OCI-LY3 (cell line): ENCODE measurements at regions not wholly inside any gene's neighbourhood (a gene's known extent, or its start where the extent isn't known, plus 50 kb on each side); places are given as distances from the start of the nearest gene placed in this dataset.

Source experiments
- H2AFZ ChIP-seq: fragments of 200-600, 300-600 bp; shearing (Covaris generic); 2 replicates; pipeline ENCODE4 v1.6.0; 2014; ENCODE audit warnings: antibody characterized with exemption, low read depth, low read length
- H3K27ac ChIP-seq: fragments of 200-600, 300-600 bp; sonication (generic); 2 replicates; pipeline ENCODE4 v1.5.1; 2014; ENCODE audit warnings: mild to moderate bottlenecking, low read length, moderate library complexity, mixed read lengths
- H3K27me3 ChIP-seq: fragments of 200-600, 300-600 bp; sonication (generic); 2 replicates; pipeline ENCODE4 v1.6.1; 2014; ENCODE audit warnings: low read depth, low read length, mixed read lengths
- H3K36me3 ChIP-seq: fragments of 200-600, 300-600 bp; sonication (generic); replicated peaks from 2 replicates; pipeline ENCODE3; 2014; ENCODE audit warnings: low read depth, low read length, mixed read lengths
- H3K4me1 ChIP-seq: fragments of 300-600, 200-600 bp; sonication (generic); 2 replicates; pipeline ENCODE4 v1.6.1; 2014; ENCODE audit warnings: low read length, mixed read lengths
- H3K4me2 ChIP-seq: fragments of 200-600, 300-600 bp; sonication (generic); 2 replicates; pipeline ENCODE4 v1.6.1; 2014; ENCODE audit warnings: low read length, mixed read lengths
- H3K4me3 ChIP-seq: fragments of 300-600, 200-600 bp; sonication (generic); 2 replicates; pipeline ENCODE4 v1.5.1; 2014; ENCODE audit warnings: antibody characterized with exemption, mild to moderate bottlenecking, low read length, moderate library complexity
- H3K79me2 ChIP-seq: fragments of 300-600, 200-600 bp; shearing (Covaris generic); 2 replicates; pipeline ENCODE4 v1.6.1; 2014; ENCODE audit warnings: mild to moderate bottlenecking, low read length, mixed read lengths
- H3K9ac ChIP-seq: fragments of 300-600, 200-600 bp; shearing (Covaris generic); 2 replicates; pipeline ENCODE4 v1.6.0; 2014; ENCODE audit warnings: mild to moderate bottlenecking, low read length, moderate library complexity
- H3K9me3 ChIP-seq: fragments of 200-600, 300-600 bp; shearing (Covaris generic); 2 replicates; pipeline ENCODE4 v1.6.1; 2014; ENCODE audit warnings: low read length, mixed read lengths; ENCODE audit not compliant: insufficient read depth
- H4K20me1 ChIP-seq: fragments of 200-600, 300-600 bp; sonication (generic); 2 replicates; pipeline ENCODE4 v1.6.1; 2016; ENCODE audit warnings: low read length, mixed read lengths; ENCODE audit not compliant: insufficient read depth
- EZH2phosphoT487 ChIP-seq: fragments of 200-600 bp; shearing (Covaris generic); IDR thresholded peaks from 2 replicates; pipeline ENCODE4 v1.6.1; 2018; ENCODE audit warnings: antibody characterized with exemption, mixed run types, low read depth
- TF ChIP-seq, protein P1 (sequence below): fragments of 200-600, 300-600 bp; sonication (generic); IDR thresholded peaks from 2 replicates; pipeline ENCODE4 v1.5.1; 2014; ENCODE audit warnings: antibody characterized with exemption, low read length, low read depth

DNA sequence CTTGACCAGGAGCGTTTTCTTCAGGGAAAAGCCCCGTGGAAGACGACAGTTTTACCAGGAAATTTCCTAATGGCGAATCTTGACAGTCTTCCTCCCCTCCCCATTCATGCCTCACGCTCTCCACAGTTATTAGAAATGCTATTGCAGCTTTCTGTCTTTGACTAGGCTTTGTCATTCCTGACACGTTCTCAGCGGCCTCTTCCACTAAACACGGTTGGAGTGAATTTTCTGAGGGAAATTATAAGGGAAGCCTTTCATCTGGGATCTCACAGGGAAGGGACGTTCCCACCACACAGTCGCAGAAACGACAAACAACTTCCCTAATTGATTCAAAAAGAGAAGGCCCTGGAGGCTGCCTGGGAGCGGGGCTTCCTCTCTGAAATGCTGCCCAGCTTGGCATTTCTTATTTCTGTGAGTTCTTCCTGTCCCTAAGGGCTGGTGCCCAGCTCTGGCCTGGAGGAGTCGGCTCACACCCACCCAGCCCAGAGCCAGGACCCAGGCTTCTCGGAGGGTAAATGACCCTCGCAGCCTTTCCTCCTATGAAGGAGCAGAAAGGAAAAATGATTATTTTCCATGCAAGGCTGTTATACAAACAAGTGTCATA is 57.1 kb upstream of the PPP1R26 start:
- no peak overlapping the region for H2AFZ ChIP-seq
- no peaks in the 10 kb centered on the region for H4K20me1 ChIP-seq
- no peak overlapping the region for H3K4me3 ChIP-seq
- no peak overlapping the region for H3K4me2 ChIP-seq
- no peaks in the 10 kb centered on the region for H3K27me3 ChIP-seq
- no peak for TF ChIP-seq EZH2phosphoT487
- TF ChIP-seq, protein P1, sequence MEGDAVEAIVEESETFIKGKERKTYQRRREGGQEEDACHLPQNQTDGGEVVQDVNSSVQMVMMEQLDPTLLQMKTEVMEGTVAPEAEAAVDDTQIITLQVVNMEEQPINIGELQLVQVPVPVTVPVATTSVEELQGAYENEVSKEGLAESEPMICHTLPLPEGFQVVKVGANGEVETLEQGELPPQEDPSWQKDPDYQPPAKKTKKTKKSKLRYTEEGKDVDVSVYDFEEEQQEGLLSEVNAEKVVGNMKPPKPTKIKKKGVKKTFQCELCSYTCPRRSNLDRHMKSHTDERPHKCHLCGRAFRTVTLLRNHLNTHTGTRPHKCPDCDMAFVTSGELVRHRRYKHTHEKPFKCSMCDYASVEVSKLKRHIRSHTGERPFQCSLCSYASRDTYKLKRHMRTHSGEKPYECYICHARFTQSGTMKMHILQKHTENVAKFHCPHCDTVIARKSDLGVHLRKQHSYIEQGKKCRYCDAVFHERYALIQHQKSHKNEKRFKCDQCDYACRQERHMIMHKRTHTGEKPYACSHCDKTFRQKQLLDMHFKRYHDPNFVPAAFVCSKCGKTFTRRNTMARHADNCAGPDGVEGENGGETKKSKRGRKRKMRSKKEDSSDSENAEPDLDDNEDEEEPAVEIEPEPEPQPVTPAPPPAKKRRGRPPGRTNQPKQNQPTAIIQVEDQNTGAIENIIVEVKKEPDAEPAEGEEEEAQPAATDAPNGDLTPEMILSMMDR, result no peak
- H3K9me3 ChIP-seq, result no peaks in the 10 kb centered on the region
- H3K27ac ChIP-seq, result no peak overlapping the region
- H3K9ac ChIP-seq, result no peak overlapping the region
- H3K79me2 ChIP-seq, result no peaks in the 10 kb centered on the region
- H3K36me3 ChIP-seq, result no peaks in the 10 kb centered on the region
- no peaks in the 10 kb centered on the region for H3K4me1 ChIP-seq

DNA sequence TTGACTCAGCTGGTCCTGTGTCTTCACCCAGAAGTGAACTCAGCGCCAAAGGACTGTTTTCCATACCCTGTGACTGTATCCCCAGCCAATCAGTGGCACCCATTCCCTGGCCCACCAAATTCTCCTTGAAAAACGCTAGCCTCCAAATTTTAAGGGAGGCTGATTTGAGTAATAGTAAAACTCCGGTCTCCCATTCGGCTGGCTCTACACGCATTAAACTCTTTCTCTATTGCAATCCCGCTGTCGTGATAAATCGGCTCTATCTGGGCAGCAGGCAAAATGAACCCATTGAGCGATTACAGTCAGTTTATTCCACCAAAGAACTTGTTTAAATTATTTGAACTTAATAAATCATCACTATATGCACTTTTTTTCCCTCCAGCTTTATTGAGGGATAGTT is 55.9 kb upstream of the PPP1R26 start:
- Histone ChIP-seq H4K20me1 (no peaks in the 10 kb centered on the region), H3K27ac (no peak overlapping the region), H3K4me3 (no peak overlapping the region), H3K4me1 (no peaks in the 10 kb centered on the region), H3K4me2 (no peak overlapping the region), H3K36me3 (no peaks in the 10 kb centered on the region), H3K9ac (no peak overlapping the region), H2AFZ (no peak overlapping the region), H3K79me2 (no peaks in the 10 kb centered on the region), H3K27me3 (no peaks in the 10 kb centered on the region), H3K9me3 (no peaks in the 10 kb centered on the region)
- TF ChIP-seq EZH2phosphoT487, result no peak
- TF ChIP-seq, protein P1, result no peak
